ENCODE measurements at regions not wholly inside any gene's neighbourhood (a gene's known extent, or its start where the extent isn't known, plus 50 kb on each side); places are given as distances from the start of the nearest gene placed in this dataset.

DNA sequence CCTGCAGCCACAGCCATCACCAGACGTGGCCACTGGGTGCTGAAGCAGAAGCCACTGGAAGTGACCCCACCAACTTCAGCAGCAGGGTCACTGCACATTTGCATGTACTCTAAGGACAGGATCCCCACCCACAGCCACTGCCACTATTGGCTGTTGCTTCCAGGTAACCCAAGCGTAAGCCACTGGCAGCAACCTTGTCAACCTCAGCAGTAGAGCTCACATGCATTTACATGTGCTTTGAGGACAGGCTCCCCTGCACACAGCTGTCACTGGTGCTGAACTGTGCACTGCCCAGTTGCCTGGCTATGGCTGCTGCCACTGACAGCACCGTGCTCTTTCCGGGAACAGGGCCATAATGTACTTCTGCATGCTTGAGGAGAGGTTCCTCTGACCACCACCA is 332.4 kb upstream of the DMD start:
- BruUV-seq (replicated peaks), result no TSS peak
- no peaks in the 10 kb centered on the region for H3K27me3 ChIP-seq (ENCODE audit: control insufficient read depth, insufficient read depth, low read length)
- H3K4me3 ChIP-seq (ENCODE audit: low read depth in 2 of 2, low read length in 2 of 2), result no peak overlapping the region
- ChIA-PET CTCF (no interaction called here), POLR2A (no interaction called here)
- no peak for DNase-seq (ENCODE audit: low read depth, low spot score)
- TF ChIP-seq TCF7L2 (IDR thresholded peaks at IDR 0.05; ENCODE audit: low read depth, low read length) (no peak), POLR2AphosphoS5 (IDR thresholded peaks at IDR 0.05; ENCODE audit: low read depth, low read length) (no peak), SIN3A (IDR thresholded peaks at IDR 0.05; ENCODE audit: borderline replicate concordance, insufficient read depth, low read depth, low read length) (no peak)
- TF ChIP-seq, protein P1, sequence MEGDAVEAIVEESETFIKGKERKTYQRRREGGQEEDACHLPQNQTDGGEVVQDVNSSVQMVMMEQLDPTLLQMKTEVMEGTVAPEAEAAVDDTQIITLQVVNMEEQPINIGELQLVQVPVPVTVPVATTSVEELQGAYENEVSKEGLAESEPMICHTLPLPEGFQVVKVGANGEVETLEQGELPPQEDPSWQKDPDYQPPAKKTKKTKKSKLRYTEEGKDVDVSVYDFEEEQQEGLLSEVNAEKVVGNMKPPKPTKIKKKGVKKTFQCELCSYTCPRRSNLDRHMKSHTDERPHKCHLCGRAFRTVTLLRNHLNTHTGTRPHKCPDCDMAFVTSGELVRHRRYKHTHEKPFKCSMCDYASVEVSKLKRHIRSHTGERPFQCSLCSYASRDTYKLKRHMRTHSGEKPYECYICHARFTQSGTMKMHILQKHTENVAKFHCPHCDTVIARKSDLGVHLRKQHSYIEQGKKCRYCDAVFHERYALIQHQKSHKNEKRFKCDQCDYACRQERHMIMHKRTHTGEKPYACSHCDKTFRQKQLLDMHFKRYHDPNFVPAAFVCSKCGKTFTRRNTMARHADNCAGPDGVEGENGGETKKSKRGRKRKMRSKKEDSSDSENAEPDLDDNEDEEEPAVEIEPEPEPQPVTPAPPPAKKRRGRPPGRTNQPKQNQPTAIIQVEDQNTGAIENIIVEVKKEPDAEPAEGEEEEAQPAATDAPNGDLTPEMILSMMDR (IDR thresholded peaks at IDR 0.05), result no peak
- TF ChIP-seq, protein P2, sequence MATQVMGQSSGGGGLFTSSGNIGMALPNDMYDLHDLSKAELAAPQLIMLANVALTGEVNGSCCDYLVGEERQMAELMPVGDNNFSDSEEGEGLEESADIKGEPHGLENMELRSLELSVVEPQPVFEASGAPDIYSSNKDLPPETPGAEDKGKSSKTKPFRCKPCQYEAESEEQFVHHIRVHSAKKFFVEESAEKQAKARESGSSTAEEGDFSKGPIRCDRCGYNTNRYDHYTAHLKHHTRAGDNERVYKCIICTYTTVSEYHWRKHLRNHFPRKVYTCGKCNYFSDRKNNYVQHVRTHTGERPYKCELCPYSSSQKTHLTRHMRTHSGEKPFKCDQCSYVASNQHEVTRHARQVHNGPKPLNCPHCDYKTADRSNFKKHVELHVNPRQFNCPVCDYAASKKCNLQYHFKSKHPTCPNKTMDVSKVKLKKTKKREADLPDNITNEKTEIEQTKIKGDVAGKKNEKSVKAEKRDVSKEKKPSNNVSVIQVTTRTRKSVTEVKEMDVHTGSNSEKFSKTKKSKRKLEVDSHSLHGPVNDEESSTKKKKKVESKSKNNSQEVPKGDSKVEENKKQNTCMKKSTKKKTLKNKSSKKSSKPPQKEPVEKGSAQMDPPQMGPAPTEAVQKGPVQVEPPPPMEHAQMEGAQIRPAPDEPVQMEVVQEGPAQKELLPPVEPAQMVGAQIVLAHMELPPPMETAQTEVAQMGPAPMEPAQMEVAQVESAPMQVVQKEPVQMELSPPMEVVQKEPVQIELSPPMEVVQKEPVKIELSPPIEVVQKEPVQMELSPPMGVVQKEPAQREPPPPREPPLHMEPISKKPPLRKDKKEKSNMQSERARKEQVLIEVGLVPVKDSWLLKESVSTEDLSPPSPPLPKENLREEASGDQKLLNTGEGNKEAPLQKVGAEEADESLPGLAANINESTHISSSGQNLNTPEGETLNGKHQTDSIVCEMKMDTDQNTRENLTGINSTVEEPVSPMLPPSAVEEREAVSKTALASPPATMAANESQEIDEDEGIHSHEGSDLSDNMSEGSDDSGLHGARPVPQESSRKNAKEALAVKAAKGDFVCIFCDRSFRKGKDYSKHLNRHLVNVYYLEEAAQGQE (IDR thresholded peaks at IDR 0.05; ENCODE audit: insufficient read depth in 1 of 2, low read depth in 2 of 2, low read length in 1 of 2), result no peak
- in situ Hi-C loops (cut with HindIII; ENCODE audit: low pct_unique_long_range_greater_than_20kb, low sequenced_read_pairs), result no loop called here
- no peaks in the 10 kb centered on the region for H3K9me3 ChIP-seq (ENCODE audit: control insufficient read depth, insufficient read depth, low read depth, low read length)
- H3K4me1 ChIP-seq (ENCODE audit: control insufficient read depth, insufficient read depth, low read length), result no peaks in the 10 kb centered on the region
- no peak for ATAC-seq
- no peak overlapping the region for H3K27ac ChIP-seq (ENCODE audit: low read length)
- intact Hi-C loops (cut with micrococcal nuclease; ENCODE audit: unreplicated experiment), result no loop called here
- no peaks in the 10 kb centered on the region for H3K36me3 ChIP-seq (ENCODE audit: control insufficient read depth, insufficient read depth, low read length)

All from Panc1 (cell line).